Renal pelvis (tissue), 1 donor: ENCODE measurements at regions not wholly inside any gene's neighbourhood (a gene's known extent, or its start where the extent isn't known, plus 50 kb on each side); places are given as distances from the start of the nearest gene placed in this dataset.

Experiments used
- DNase-seq: peaks from one replicate; pipeline ENCODE4 v3.0.0-alpha.2; 2013

- no peak for DNase-seq
Observed at GRCh38 chr22:48121984-48122383, 1359.5 kb downstream of the TBC1D22A start.

GRCh38 chr22:48118654-48119053 is 1356.2 kb downstream of the TBC1D22A start:
- DNase-seq: no peak

- no peak for DNase-seq
Observed at GRCh38 chr22:48116871-48117270, 1354.4 kb downstream of the TBC1D22A start.

GRCh38 chr22:48112687-48113521 is 1350.5 kb downstream of the TBC1D22A start:
- no peak for DNase-seq

GRCh38 chr22:48106715-48107259 is 1344.3 kb downstream of the TBC1D22A start:
- DNase-seq: no peak

GRCh38 chr22:48106215-48106614 is 1343.8 kb downstream of the TBC1D22A start:
- DNase-seq: no peak

- DNase-seq: no peak
Observed at GRCh38 chr22:48105259-48105658, 1342.8 kb downstream of the TBC1D22A start.

- no peak for DNase-seq
Observed at GRCh38 chr22:48104766-48105165, 1342.3 kb downstream of the TBC1D22A start.

GRCh38 chr22:48104102-48104738 is 1341.8 kb downstream of the TBC1D22A start:
- DNase-seq: no peak

GRCh38 chr22:48103126-48103875 is 1340.9 kb downstream of the TBC1D22A start:
- no peak for DNase-seq

- DNase-seq: no peak
Observed at GRCh38 chr22:48102581-48102980, 1340.1 kb downstream of the TBC1D22A start.

GRCh38 chr22:48101704-48102103 is 1339.3 kb downstream of the TBC1D22A start:
- no peak for DNase-seq

GRCh38 chr22:48100685-48101417 is 1338.4 kb downstream of the TBC1D22A start:
- DNase-seq: no peak

GRCh38 chr22:48099671-48100070 is 1337.2 kb downstream of the TBC1D22A start:
- DNase-seq: no peak

- DNase-seq: no peak
Observed at GRCh38 chr22:48099251-48099650, 1336.8 kb downstream of the TBC1D22A start.

GRCh38 chr22:48098921-48099245 is 1336.4 kb downstream of the TBC1D22A start:
- DNase-seq: no peak

GRCh38 chr22:48098243-48098920 is 1335.9 kb downstream of the TBC1D22A start:
- no peak for DNase-seq

- no peak for DNase-seq
Observed at GRCh38 chr22:48097723-48098122, 1335.3 kb downstream of the TBC1D22A start.

- no peak for DNase-seq
Observed at GRCh38 chr22:48096851-48097665, 1334.6 kb downstream of the TBC1D22A start.

GRCh38 chr22:48096411-48096810 is 1334.0 kb downstream of the TBC1D22A start:
- no peak for DNase-seq
